ENCODE measurements at regions not wholly inside any gene's neighbourhood (a gene's known extent, or its start where the extent isn't known, plus 50 kb on each side); places are given as distances from the start of the nearest gene placed in this dataset.
"Not testable (repeated sequence)": the region's sequence is repeated elsewhere in the genome, so short reads cannot be mapped to it uniquely, and the experiment has no call there.

- TF ChIP-seq POLR2A (IDR thresholded peaks at IDR 0.05) (no peak), CTCF (IDR thresholded peaks at IDR 0.05) (no peak)
- intact Hi-C loops (cut with DNase I; ENCODE audit: low total_unique reads) = no loop called here
- DNase-seq (ENCODE audit: low spot score in 2 of 2) = no peak
- WGBS, 2 donors = 72 to 81% methylated on average over 2 of the region's 2 CpGs
- H3K4me3 ChIP-seq (ENCODE audit: low read depth, poor library complexity, severe bottlenecking) = no peak overlapping the region
Observed at GRCh38 chr21:16455526-16455925, 725.7 kb downstream of the USP25 start.

- WGBS, 2 donors = 67 to 69% methylated on average over 5 of the region's 5 CpGs
- no peak for DNase-seq (ENCODE audit: low spot score in 2 of 2)
- intact Hi-C loops (cut with DNase I; ENCODE audit: low total_unique reads) = no loop called here
- TF ChIP-seq POLR2A (IDR thresholded peaks at IDR 0.05) (no peak), CTCF (IDR thresholded peaks at IDR 0.05) (no peak)
- no peak overlapping the region for H3K4me3 ChIP-seq (ENCODE audit: low read depth, poor library complexity, severe bottlenecking)
Observed at GRCh38 chr21:16455978-16456377, 726.2 kb downstream of the USP25 start.

DNA sequence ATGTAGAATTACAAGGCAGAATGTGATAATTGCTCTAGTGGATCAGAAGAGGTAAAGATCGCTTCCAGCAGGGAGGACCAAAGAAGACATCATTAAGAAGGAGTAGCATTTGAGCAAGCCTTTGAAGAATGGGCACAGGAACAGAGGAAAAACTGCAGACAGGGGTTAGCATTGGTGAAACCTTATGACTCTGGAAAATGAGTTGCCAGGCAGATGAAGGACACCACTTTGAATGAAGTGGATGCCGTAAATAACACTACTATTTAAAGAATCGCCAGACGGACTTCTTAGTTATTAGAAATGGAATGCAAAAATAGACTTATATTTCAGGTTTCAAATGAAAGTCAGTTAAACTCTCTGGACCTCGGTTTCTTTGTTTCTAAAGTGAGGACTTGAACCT lies 727.7 kb downstream of the USP25 start:
- TF ChIP-seq POLR2A (IDR thresholded peaks at IDR 0.05) = no peak
- TF ChIP-seq CTCF (IDR thresholded peaks at IDR 0.05) = no peak
- WGBS, 2 donors = 88 to 97% methylated on average over 5 of the region's 5 CpGs
- intact Hi-C loops (cut with DNase I; ENCODE audit: low total_unique reads) = no loop called here

DNA sequence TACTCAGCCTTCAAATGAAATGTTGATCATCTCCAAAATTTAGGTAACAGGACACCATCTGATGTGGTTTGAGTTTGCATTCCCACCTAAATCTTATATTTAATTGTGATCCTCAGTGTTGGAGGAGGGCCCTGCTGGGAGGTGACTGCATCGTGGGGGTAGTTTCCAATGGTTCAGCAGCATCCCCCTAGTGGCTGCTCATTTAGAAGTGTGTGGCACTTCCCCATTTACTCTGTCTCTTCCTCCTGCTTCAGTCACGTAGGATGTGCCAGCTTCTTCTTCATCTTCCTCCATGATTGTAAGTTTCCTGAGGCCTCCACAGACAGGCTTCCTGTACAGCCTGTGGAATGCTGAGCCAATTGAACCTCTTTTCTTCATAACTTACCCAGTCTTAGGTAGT lies 731.2 kb downstream of the USP25 start:
- 86 to 87% methylated on average over 2 of the region's 2 CpGs for WGBS, 2 donors
- H3K4me3 ChIP-seq (ENCODE audit: low read depth, poor library complexity, severe bottlenecking) = no peak overlapping the region
- DNase-seq (ENCODE audit: low spot score in 2 of 2) = no peak
- no peak for TF ChIP-seq POLR2A (IDR thresholded peaks at IDR 0.05)
- TF ChIP-seq CTCF (IDR thresholded peaks at IDR 0.05) = no peak
- intact Hi-C loops (cut with DNase I; ENCODE audit: low total_unique reads) = no loop called here

More for the DNA sequence above, 727.7 kb downstream of the USP25 start:
- no peak for DNase-seq (ENCODE audit: low spot score in 2 of 2)
- H3K4me3 ChIP-seq (ENCODE audit: low read depth, poor library complexity, severe bottlenecking) = no peak overlapping the region

DNA sequence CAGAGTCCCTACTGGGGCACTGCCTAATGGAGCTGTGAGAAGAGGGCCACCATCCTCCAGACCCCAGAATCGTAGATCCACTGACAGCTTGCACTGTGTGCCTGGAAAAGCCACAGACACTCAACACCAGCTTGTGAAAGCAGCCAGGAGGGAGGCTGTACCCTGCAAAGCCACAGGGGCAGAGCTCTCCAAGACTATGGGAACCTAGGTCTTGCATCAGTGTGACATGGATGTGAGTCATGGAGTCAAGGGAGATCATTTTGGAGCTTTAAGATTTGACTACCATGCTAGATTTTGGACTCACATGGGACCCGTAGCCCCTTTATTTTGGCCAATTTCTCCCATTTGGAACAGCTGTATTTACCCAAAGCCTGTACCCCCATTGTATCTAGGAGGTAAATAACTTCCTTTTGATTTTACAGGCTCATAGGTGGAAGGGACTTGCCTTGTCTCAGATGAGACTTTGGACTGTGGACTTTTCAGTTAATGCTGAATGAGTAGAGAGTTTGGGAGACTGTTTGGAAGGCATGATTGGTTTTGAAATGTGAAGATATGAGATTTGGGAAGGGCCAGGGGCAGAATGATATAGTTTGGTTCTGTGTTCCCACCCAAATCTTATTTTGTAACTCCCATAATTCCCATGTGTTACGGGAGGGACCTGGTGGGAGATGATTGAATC lies 734.6 kb downstream of the USP25 start:
- DNase-seq (ENCODE audit: low spot score in 2 of 2); intact Hi-C loops (cut with DNase I; ENCODE audit: low total_unique reads); H3K4me3 ChIP-seq (ENCODE audit: low read depth, poor library complexity, severe bottlenecking): not testable (repeated sequence)
- 94 to 95% methylated on average over 3 of the region's 3 CpGs for WGBS, 2 donors

DNA sequence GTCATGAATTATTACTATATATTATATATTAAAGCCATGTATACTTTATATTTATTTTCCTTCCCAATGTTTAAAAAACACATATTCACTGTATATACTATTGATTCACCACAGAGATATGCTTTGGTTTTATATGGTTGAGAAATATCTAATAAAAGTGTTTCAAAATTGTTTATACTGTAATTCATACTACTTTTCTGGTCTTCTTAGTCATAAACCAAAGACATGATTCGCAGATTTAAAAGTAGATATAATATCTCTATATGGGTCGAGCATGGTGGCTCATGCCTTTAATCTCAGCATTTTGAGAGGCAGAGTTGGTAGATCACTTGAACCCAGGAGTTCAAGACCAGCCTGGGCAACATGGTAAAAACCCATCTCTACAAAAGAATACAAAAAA lies 738.4 kb downstream of the USP25 start:
- WGBS, 2 donors = 90% methylated on average over 2 of the region's 2 CpGs
- no peak for DNase-seq (ENCODE audit: low spot score in 2 of 2)
- TF ChIP-seq CTCF (IDR thresholded peaks at IDR 0.05) = no peak
- TF ChIP-seq POLR2A (IDR thresholded peaks at IDR 0.05) = no peak
- H3K4me3 ChIP-seq (ENCODE audit: low read depth, poor library complexity, severe bottlenecking) = no peak overlapping the region
- intact Hi-C loops (cut with DNase I; ENCODE audit: low total_unique reads) = no loop called here
